Endothelial cell of umbilical vein (primary cell): ENCODE measurements at regions not wholly inside any gene's neighbourhood (a gene's known extent, or its start where the extent isn't known, plus 50 kb on each side); places are given as distances from the start of the nearest gene placed in this dataset.

Experiments
- BruUV-seq: library from RNA; stranded (reverse); fragments of 400-500 nt; replicated peaks from 2 replicates; lab custom pipeline; 2021; lab: Mats Ljungman, UMichigan
- CTCF ChIA-PET: fragments of 300-600, 350-600 bp; sonication (Branson Sonifier 250); formaldehyde crosslinking; loops from one replicate; lab custom pipeline; 2021; ENCODE audit warnings: antibody characterized with exemption, inconsistent platforms; lab: Charles Lee
- POLR2A ChIA-PET: fragments of 300-600, 350-600 bp; sonication (Branson Sonifier 250); formaldehyde crosslinking; loops from one replicate; lab custom pipeline; 2021; ENCODE audit warnings: antibody characterized with exemption, inconsistent platforms; lab: Charles Lee
- DNase-seq: peaks from one replicate; pipeline ENCODE4 v3.0.0-alpha.2; 2011; ENCODE audit warnings: low read depth, low spot score
- FAIRE-seq: peaks from 2 replicates; lab custom pipeline; 2011; peaks lifted over from hg19 to GRCh38; lab: Jason Lieb, UNC
- H2AFZ ChIP-seq: 2 replicates; pipeline ENCODE4 v1.6.0; 2012; ENCODE audit warnings: low read depth, low read length, control low read depth, inconsistent platforms
- H3K27ac ChIP-seq: 2 replicates; pipeline ENCODE4 v1.5.1; 2011; ENCODE audit warnings: low read depth, mild to moderate bottlenecking, control low read depth, low read length, moderate library complexity; ENCODE audit not compliant: insufficient read depth
- H3K27me3 ChIP-seq, 2 experiments: 2 replicates each; pipeline versions ENCODE4 v1.6.0 to v1.6.1; 2011; ENCODE audit warnings: low read length in 2 of 2, mixed read lengths in 1 of 2; ENCODE audit not compliant: control insufficient read depth in 2 of 2, insufficient read depth in 2 of 2
- H3K36me3 ChIP-seq, 2 experiments: 2 replicates in 1 of 2; 3 replicates in 1 of 2; pipeline ENCODE4 v1.5.1; 2011; ENCODE audit warnings: low read length in 2 of 2, mild to moderate bottlenecking in 1 of 2, moderate library complexity in 1 of 2; ENCODE audit not compliant: control insufficient read depth in 2 of 2, insufficient read depth in 2 of 2; ENCODE audit errors: extremely low read depth in 1 of 2
- H3K4me1 ChIP-seq: 3 replicates; pipeline ENCODE4 v1.5.1; 2011; ENCODE audit warnings: mild to moderate bottlenecking, low read length; ENCODE audit not compliant: control insufficient read depth, insufficient read depth; ENCODE audit errors: extremely low read depth
- H3K4me2 ChIP-seq: 2 replicates; pipeline ENCODE4 v1.6.1; 2011; ENCODE audit warnings: low read length, control low read depth, mixed read lengths; ENCODE audit not compliant: insufficient read depth
- H3K4me3 ChIP-seq, 3 experiments: fragments of 200-600 bp in 1 of 3; sonication (generic), shearing (Covaris generic) in 1 of 3; replicated peaks in 1 of 3; 2 replicates each; pipeline ENCODE4 v1.5.1; 2011 to 2016; ENCODE audit warnings: control low read depth in 3 of 3, low read length in 3 of 3, mild to moderate bottlenecking in 2 of 3, inconsistent platforms in 1 of 3, low read depth in 1 of 3, moderate library complexity in 1 of 3; ENCODE audit not compliant: insufficient read depth in 1 of 3
- H3K79me2 ChIP-seq: 2 replicates; pipeline ENCODE4 v1.6.0; 2012; ENCODE audit warnings: low read length, inconsistent platforms; ENCODE audit not compliant: control insufficient read depth, insufficient read depth
- H3K9ac ChIP-seq: replicated peaks from 2 replicates; pipeline ENCODE3; 2011; ENCODE audit warnings: low read length, control low read depth; ENCODE audit not compliant: insufficient read depth; ENCODE audit errors: extremely low read depth
- H3K9me1 ChIP-seq: replicated peaks from 3 replicates; pipeline ENCODE4 v1.6.0; 2011; ENCODE audit warnings: mild to moderate bottlenecking, low read length; ENCODE audit not compliant: control insufficient read depth, insufficient read depth; ENCODE audit errors: extremely low read depth
- H3K9me3 ChIP-seq: replicated peaks from 2 replicates; pipeline ENCODE4 v1.5.1; 2012; ENCODE audit warnings: low read length, inconsistent platforms; ENCODE audit not compliant: control insufficient read depth, insufficient read depth
- H4K20me1 ChIP-seq: replicated peaks from 2 replicates; pipeline ENCODE3; 2011; ENCODE audit warnings: mild to moderate bottlenecking, low read length; ENCODE audit not compliant: control insufficient read depth, insufficient read depth; ENCODE audit errors: extremely low read depth
- CTCF ChIP-seq, 2 donors: IDR thresholded peaks; 1 replicate in 1 of 2; 2 replicates in 1 of 2; pipeline ENCODE4 v1.5.1; 2011; ENCODE audit warnings: low read length in 2 of 2, mild to moderate bottlenecking in 2 of 2, moderate library complexity in 2 of 2, control low read depth in 1 of 2, inconsistent platforms in 1 of 2, low read depth in 1 of 2; ENCODE audit not compliant: insufficient read depth in 1 of 2; ENCODE audit errors: extremely low read depth in 1 of 2
- EZH2 ChIP-seq: IDR thresholded peaks from 2 replicates; pipeline ENCODE4 v1.6.1; 2012; ENCODE audit warnings: borderline replicate concordance, low read depth, mild to moderate bottlenecking, moderate library complexity, low read length, inconsistent platforms; ENCODE audit not compliant: severe bottlenecking
- FOS ChIP-seq: IDR thresholded peaks from 2 replicates; pipeline ENCODE4 v1.6.1; 2011; ENCODE audit warnings: mild to moderate bottlenecking, low read length, moderate library complexity, borderline replicate concordance; ENCODE audit not compliant: insufficient read depth
- GATA2 ChIP-seq: IDR thresholded peaks from 2 replicates; pipeline ENCODE4 v1.7.0; 2011; ENCODE audit warnings: low read depth, mild to moderate bottlenecking, moderate library complexity, mixed read lengths, low read length; ENCODE audit not compliant: insufficient read length, insufficient read depth
- JUN ChIP-seq: IDR thresholded peaks from 2 replicates; pipeline ENCODE4 v1.6.1; 2011; ENCODE audit warnings: borderline replicate concordance, low read depth; ENCODE audit not compliant: insufficient read length, insufficient read depth
- MAX ChIP-seq: IDR thresholded peaks from 2 replicates; pipeline ENCODE4 v1.6.1; 2011; ENCODE audit not compliant: insufficient read depth, insufficient read length
- MYC ChIP-seq: IDR thresholded peaks from one replicate; pipeline ENCODE4 v1.6.1; 2011; ENCODE audit warnings: mild to moderate bottlenecking, low read depth, low read length
- POLR2A ChIP-seq: IDR thresholded peaks from 2 replicates; pipeline ENCODE4 v1.6.1; 2012; ENCODE audit warnings: low read depth, mild to moderate bottlenecking, control low read depth, low read length
- POLR2AphosphoS5 ChIP-seq: IDR thresholded peaks from 2 replicates; pipeline ENCODE4 v1.6.1; 2012; ENCODE audit warnings: low read depth, mild to moderate bottlenecking, control low read depth, low read length, moderate library complexity; ENCODE audit not compliant: insufficient read depth
- dilution Hi-C: fragments of 300-500 bp; cut with MboI; formaldehyde crosslinking; loops from one replicate; pipeline ENCODE4 v1.15.0; 2019; ENCODE audit warnings: low sequenced_read_pairs; ENCODE audit not compliant: extremely low pct_ligation_motif_present
- intact Hi-C: fragments of 100-400 bp; cut with micrococcal nuclease; formaldehyde crosslinking; loops from one replicate; pipeline ENCODE4 v1.10.0; 2022

GRCh38 chr1:218823291-218823900 is 350.3 kb upstream of the LYPLAL1 start:
- FAIRE-seq = no peak
- H3K36me3 ChIP-seq = no peaks in the 10 kb centered on the region
- ChIA-PET CTCF (interaction anchor here (0.5 to 0.8 kb wide), 2 partner anchors 9 to 61 kb away, joined by 3 to 4 read pairs; no protein-coding TSS in a partner anchor), POLR2A (no interaction called here)
- no peaks in the 10 kb centered on the region for H3K79me2 ChIP-seq
- H3K9ac ChIP-seq = no peak overlapping the region
- no peak for DNase-seq
- dilution Hi-C loops (no loop called here), intact Hi-C loops (no loop called here)
- H4K20me1 ChIP-seq = no peaks in the 10 kb centered on the region
- no TSS peak for BruUV-seq
- no peaks in the 10 kb centered on the region for H3K9me3 ChIP-seq
- H3K4me2 ChIP-seq = no peak overlapping the region
- no peaks in the 10 kb centered on the region for H3K4me1 ChIP-seq
- TF ChIP-seq POLR2A = no peak
- no peak for TF ChIP-seq EZH2
- no peak for TF ChIP-seq POLR2AphosphoS5
- no peak for TF ChIP-seq FOS
- TF ChIP-seq MYC = no peak
- no peak for TF ChIP-seq GATA2
- no peak for TF ChIP-seq CTCF (IDR thresholded peaks at IDR 0.05; ENCODE audit: extremely low read depth in 1 of 2, insufficient read depth in 1 of 2, low read depth in 1 of 2, low read length in 2 of 2)
- TF ChIP-seq JUN = no peak
- TF ChIP-seq MAX = no peak
- H3K9me1 ChIP-seq = no peaks in the 10 kb centered on the region
- no peaks in the 10 kb centered on the region for H3K27me3 ChIP-seq
- no peak overlapping the region for H3K4me3 ChIP-seq
- no peak overlapping the region for H3K27ac ChIP-seq
- H2AFZ ChIP-seq = no peak overlapping the region
